Brain microvascular endothelial cell (primary cell): ENCODE measurements at regions not wholly inside any gene's neighbourhood (a gene's known extent, or its start where the extent isn't known, plus 50 kb on each side); places are given as distances from the start of the nearest gene placed in this dataset.

Experiments used
- DNase-seq: peaks from one replicate; pipeline ENCODE4 v3.0.0-alpha.2; 2020
- H3K27ac ChIP-seq: fragments of 250-450 bp; sonication (Bioruptor Pico); 2 replicates; pipeline ENCODE4 v1.5.1; 2020; ENCODE audit warnings: mild to moderate bottlenecking, moderate library complexity
- H3K27me3 ChIP-seq: fragments of 250-450 bp; sonication (Bioruptor Pico); replicated peaks from 2 replicates; pipeline ENCODE4 v1.5.1; 2020; ENCODE audit warnings: mild to moderate bottlenecking
- H3K36me3 ChIP-seq: fragments of 250-450 bp; sonication (Bioruptor Pico); replicated peaks from 2 replicates; pipeline ENCODE4 v1.5.1; 2020; ENCODE audit warnings: mild to moderate bottlenecking
- H3K4me3 ChIP-seq: 2 replicates; pipeline ENCODE4 v1.5.1; 2011; ENCODE audit warnings: low read depth, mild to moderate bottlenecking, control low read depth, low read length, moderate library complexity
- in situ Hi-C: cut with HindIII; loops from 2 replicates; pipeline ENCODE4 v1.10.0; 2017; ENCODE audit warnings: low sequenced_read_pairs, low pct_ligation_motif_present
- TF ChIP-seq, protein P1 (sequence below): IDR thresholded peaks from 2 replicates; pipeline ENCODE4 v1.5.1; 2011; ENCODE audit warnings: low read depth, mild to moderate bottlenecking, moderate library complexity, low read length, control low read depth, inconsistent platforms; ENCODE audit errors: missing control alignments

DNA sequence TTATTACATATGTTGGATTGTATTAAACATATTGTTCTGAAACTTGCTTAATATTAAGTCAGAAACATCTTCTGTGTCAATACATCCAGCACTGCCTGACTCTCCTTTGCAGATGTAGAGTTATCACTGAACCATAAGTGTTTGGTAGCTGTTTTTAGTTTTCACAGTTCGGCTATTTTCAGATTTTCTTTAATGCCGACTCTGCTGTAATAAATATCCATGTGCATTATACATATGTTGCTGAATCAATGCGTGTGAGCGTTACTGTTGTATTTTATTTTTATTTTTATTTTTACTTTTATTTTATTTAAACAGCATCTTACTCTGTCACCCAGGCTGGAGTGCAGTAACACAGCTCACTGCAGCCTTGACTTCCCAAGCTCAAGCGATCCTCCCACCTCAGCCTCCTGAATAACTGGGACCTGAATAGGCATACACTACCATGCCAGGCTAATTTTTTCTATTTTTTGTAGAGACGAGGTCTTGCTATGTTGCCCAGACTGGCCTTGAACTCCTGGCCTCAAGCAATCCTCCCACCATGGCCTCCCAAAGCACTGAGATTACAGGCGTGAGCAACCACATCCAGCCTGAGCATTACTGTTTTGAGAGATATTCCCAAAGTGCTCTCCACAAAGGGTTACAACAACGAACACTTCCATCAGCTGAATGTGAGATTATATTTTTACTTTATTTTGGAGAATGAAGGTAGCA, 50.7 kb upstream of the NOCT start:
- Histone ChIP-seq H3K27ac (no peak overlapping the region), H3K27me3 (no peaks in the 10 kb centered on the region), H3K4me3 (no peak overlapping the region), H3K36me3 (no peaks in the 10 kb centered on the region)
- in situ Hi-C loops = no loop called here
- DNase-seq = no peak
- TF ChIP-seq, protein P1, sequence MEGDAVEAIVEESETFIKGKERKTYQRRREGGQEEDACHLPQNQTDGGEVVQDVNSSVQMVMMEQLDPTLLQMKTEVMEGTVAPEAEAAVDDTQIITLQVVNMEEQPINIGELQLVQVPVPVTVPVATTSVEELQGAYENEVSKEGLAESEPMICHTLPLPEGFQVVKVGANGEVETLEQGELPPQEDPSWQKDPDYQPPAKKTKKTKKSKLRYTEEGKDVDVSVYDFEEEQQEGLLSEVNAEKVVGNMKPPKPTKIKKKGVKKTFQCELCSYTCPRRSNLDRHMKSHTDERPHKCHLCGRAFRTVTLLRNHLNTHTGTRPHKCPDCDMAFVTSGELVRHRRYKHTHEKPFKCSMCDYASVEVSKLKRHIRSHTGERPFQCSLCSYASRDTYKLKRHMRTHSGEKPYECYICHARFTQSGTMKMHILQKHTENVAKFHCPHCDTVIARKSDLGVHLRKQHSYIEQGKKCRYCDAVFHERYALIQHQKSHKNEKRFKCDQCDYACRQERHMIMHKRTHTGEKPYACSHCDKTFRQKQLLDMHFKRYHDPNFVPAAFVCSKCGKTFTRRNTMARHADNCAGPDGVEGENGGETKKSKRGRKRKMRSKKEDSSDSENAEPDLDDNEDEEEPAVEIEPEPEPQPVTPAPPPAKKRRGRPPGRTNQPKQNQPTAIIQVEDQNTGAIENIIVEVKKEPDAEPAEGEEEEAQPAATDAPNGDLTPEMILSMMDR = no peak

DNA sequence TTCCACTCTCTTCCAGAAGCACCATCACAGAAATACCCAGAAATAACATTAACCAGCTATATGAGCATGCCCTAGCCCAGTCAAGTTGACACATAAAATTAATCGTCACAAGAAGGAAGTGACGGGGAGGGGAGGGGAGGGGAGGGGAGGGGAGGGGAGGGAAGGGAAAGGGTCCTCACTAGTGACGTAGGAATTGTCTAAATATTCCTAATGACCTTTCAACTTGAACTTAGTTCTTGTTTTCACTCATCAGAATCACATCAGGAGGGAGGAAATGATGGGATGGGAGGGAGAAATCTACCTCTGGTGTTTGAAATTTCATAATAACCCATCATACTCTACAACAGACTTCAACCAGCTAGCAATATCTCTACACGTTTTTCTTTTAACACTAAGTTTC, 52.2 kb upstream of the NOCT start:
- no peak for DNase-seq
- no peaks in the 10 kb centered on the region for H3K27me3 ChIP-seq
- no peak overlapping the region for H3K27ac ChIP-seq
- in situ Hi-C loops = no loop called here
- H3K4me3 ChIP-seq = no peak overlapping the region
- TF ChIP-seq, protein P1 = no peak
- H3K36me3 ChIP-seq = no peaks in the 10 kb centered on the region

- TF ChIP-seq, protein P1 = no peak
- DNase-seq = no peak
- Histone ChIP-seq H3K36me3 (no peaks in the 10 kb centered on the region), H3K4me3 (no peak overlapping the region), H3K27me3 (no peaks in the 10 kb centered on the region), H3K27ac (no peak overlapping the region)
- in situ Hi-C loops = no loop called here
Measured at GRCh38 chr4:138961664-138962063, 53.9 kb upstream of the NOCT start.

- TF ChIP-seq, protein P1 = no peak
- Histone ChIP-seq H3K27me3 (no peaks in the 10 kb centered on the region), H3K27ac (no peak overlapping the region), H3K4me3 (no peak overlapping the region), H3K36me3 (no peaks in the 10 kb centered on the region)
- DNase-seq = no peak
- in situ Hi-C loops = no loop called here
Measured at GRCh38 chr4:138961129-138961528, 54.5 kb upstream of the NOCT start.

DNA sequence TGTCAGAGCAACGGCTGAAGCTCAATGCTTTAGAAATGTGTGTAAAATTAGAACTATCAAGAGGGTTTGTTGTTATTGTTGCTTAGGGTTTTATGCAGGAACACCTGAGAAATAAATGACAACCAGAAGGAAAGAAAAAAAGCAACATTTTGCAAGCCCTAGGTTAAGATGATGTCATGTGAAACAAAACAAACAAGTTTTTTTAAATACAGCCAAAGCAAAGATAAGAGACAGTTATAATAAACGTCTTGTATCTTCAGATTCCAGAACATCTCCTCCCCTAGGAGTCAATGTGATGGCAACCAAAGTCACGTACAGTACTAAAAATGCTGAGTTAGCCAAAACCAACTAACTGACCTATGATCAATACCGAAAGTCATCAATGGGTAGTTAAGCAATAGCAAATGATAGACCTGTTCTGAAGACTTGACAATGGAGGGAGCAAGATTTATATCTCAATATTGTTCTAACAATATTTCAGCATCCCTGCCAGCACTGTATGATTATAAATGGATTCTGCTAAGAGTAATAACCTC, 55.3 kb upstream of the NOCT start:
- H3K27me3 ChIP-seq = no peaks in the 10 kb centered on the region
- no peak overlapping the region for H3K27ac ChIP-seq
- TF ChIP-seq, protein P1 = no peak
- H3K36me3 ChIP-seq = no peaks in the 10 kb centered on the region
- no peak overlapping the region for H3K4me3 ChIP-seq
- DNase-seq = no peak
- in situ Hi-C loops = no loop called here
